Loucy (cell line): ENCODE measurements at regions not wholly inside any gene's neighbourhood (a gene's known extent, or its start where the extent isn't known, plus 50 kb on each side); places are given as distances from the start of the nearest gene placed in this dataset.
"Not testable (repeated sequence)": the region's sequence is repeated elsewhere in the genome, so short reads cannot be mapped to it uniquely, and the experiment has no call there.

ENCODE experiments used
- H2AFZ ChIP-seq: fragments of 200-600 bp; sonication (generic); 2 replicates; pipeline ENCODE4 v1.6.0; 2016; ENCODE audit warnings: antibody characterized with exemption, mild to moderate bottlenecking, low read length, moderate library complexity
- H3F3A ChIP-seq: fragments of 200-600 bp; 2 replicates; pipeline ENCODE4 v1.6.0; 2016; ENCODE audit warnings: antibody characterized with exemption, low read depth, mild to moderate bottlenecking
- H3K27me3 ChIP-seq: fragments of 200-600 bp; sonication (generic); 2 replicates; pipeline ENCODE4 v1.6.1; 2014; ENCODE audit warnings: low read length, mild to moderate bottlenecking; ENCODE audit not compliant: insufficient read depth, poor library complexity, severe bottlenecking
- H3K36me3 ChIP-seq: fragments of 200-600 bp; sonication (generic); 2 replicates; pipeline ENCODE4 v1.6.1; 2016; ENCODE audit warnings: low read length; ENCODE audit not compliant: insufficient read depth
- H3K4me1 ChIP-seq: fragments of 200-600 bp; sonication (generic); 2 replicates; pipeline ENCODE4 v1.5.1; 2014; ENCODE audit warnings: low read length, mild to moderate bottlenecking; ENCODE audit not compliant: insufficient read depth, poor library complexity, severe bottlenecking
- H3K4me2 ChIP-seq: fragments of 200-600 bp; sonication (generic); 2 replicates; pipeline ENCODE4 v1.6.0; 2014; ENCODE audit warnings: antibody characterized with exemption, low read length, low read depth, mild to moderate bottlenecking; ENCODE audit not compliant: poor library complexity, severe bottlenecking
- H3K4me3 ChIP-seq: fragments of 200-600 bp; sonication (generic); 2 replicates; pipeline ENCODE4 v1.5.1; 2014; ENCODE audit warnings: low read length, mild to moderate bottlenecking, mixed read lengths; ENCODE audit not compliant: poor library complexity, severe bottlenecking
- H3K79me2 ChIP-seq: fragments of 200-600 bp; sonication (generic); 2 replicates; pipeline ENCODE4 v1.6.1; 2014; ENCODE audit warnings: low read length; ENCODE audit not compliant: insufficient read depth
- H3K9ac ChIP-seq: fragments of 200-600 bp; sonication (generic); 2 replicates; pipeline ENCODE4 v1.6.0; 2014; ENCODE audit warnings: mild to moderate bottlenecking, low read depth, low read length, moderate library complexity; ENCODE audit not compliant: poor library complexity, severe bottlenecking
- H3K9me2 ChIP-seq: fragments of 200-600 bp; sonication (generic); replicated peaks from 2 replicates; pipeline ENCODE4 v1.6.1; 2016; ENCODE audit warnings: low read depth, low read length, mixed read lengths
- H3K9me3 ChIP-seq: fragments of 200-600 bp; sonication (generic); 2 replicates; pipeline ENCODE4 v1.6.1; 2014; ENCODE audit warnings: mild to moderate bottlenecking, antibody characterized with exemption, low read length, low read depth; ENCODE audit not compliant: insufficient read depth
- H4K20me1 ChIP-seq: fragments of 200-600 bp; sonication (generic); 2 replicates; pipeline ENCODE4 v1.6.0; 2014; ENCODE audit warnings: antibody characterized with exemption, low read length, mild to moderate bottlenecking; ENCODE audit not compliant: insufficient read depth, poor library complexity, severe bottlenecking
- CTCF ChIP-seq: fragments of 200-600 bp; sonication (generic); conservative IDR thresholded peaks from 2 replicates; pipeline ENCODE4 v1.5.1; 2014; ENCODE audit warnings: mild to moderate bottlenecking, antibody characterized with exemption, low read length
- EZH2phosphoT487 ChIP-seq: fragments of 200-600 bp; IDR thresholded peaks from 2 replicates; pipeline ENCODE4 v1.6.1; 2018; ENCODE audit warnings: antibody characterized with exemption, mild to moderate bottlenecking, moderate library complexity, borderline replicate concordance

- no peak for TF ChIP-seq CTCF
- no peak for TF ChIP-seq EZH2phosphoT487
- Histone ChIP-seq H3K4me2 (no peak overlapping the region), H3K36me3 (no peaks in the 10 kb centered on the region), H3K79me2 (no peaks in the 10 kb centered on the region), H3K9me2 (no peaks in the 10 kb centered on the region), H3K9ac (no peak overlapping the region), H3K9me3 (no peaks in the 10 kb centered on the region), H3K4me3 (no peak overlapping the region), H2AFZ (no peak overlapping the region), H4K20me1 (no peaks in the 10 kb centered on the region), H3K4me1 (no peaks in the 10 kb centered on the region), H3K27me3 (no peaks in the 10 kb centered on the region), H3F3A (no peaks in the 10 kb centered on the region)
Measured at GRCh38 chr7:93690021-93690420, 115.5 kb upstream of the CALCR start.

- H3K9me2 ChIP-seq = no peaks in the 10 kb centered on the region
- H2AFZ ChIP-seq = no peak overlapping the region
- no peak for TF ChIP-seq CTCF
- TF ChIP-seq EZH2phosphoT487 = no peak
- no peak overlapping the region for H3K9ac ChIP-seq
- no peaks in the 10 kb centered on the region for H3F3A ChIP-seq
- H3K4me1 ChIP-seq = no peaks in the 10 kb centered on the region
- no peaks in the 10 kb centered on the region for H3K27me3 ChIP-seq
- H3K36me3 ChIP-seq = no peaks in the 10 kb centered on the region
- no peak overlapping the region for H3K4me3 ChIP-seq
- H3K79me2 ChIP-seq = no peaks in the 10 kb centered on the region
- no peaks in the 10 kb centered on the region for H4K20me1 ChIP-seq
- H3K9me3 ChIP-seq = no peaks in the 10 kb centered on the region
- H3K4me2 ChIP-seq = no peak overlapping the region
Measured at GRCh38 chr7:93678185-93678584, 103.7 kb upstream of the CALCR start.

- Histone ChIP-seq H3K36me3 (no peaks in the 10 kb centered on the region), H3K4me2 (no peak overlapping the region), H3K9me2 (no peaks in the 10 kb centered on the region), H2AFZ (no peak overlapping the region), H3K9ac (no peak overlapping the region), H3F3A (no peaks in the 10 kb centered on the region), H3K79me2 (no peaks in the 10 kb centered on the region), H3K4me1 (no peaks in the 10 kb centered on the region), H4K20me1 (no peaks in the 10 kb centered on the region), H3K27me3 (no peaks in the 10 kb centered on the region), H3K9me3 (no peaks in the 10 kb centered on the region), H3K4me3 (no peak overlapping the region)
- no peak for TF ChIP-seq CTCF
- TF ChIP-seq EZH2phosphoT487 = no peak
Measured at GRCh38 chr7:93663561-93664299, 89.2 kb upstream of the CALCR start.

- not testable (repeated sequence) for H2AFZ ChIP-seq, H3K4me2 ChIP-seq, H3K9me2 ChIP-seq, H3K27me3 ChIP-seq, H3K4me3 ChIP-seq, H3K9ac ChIP-seq, H3K4me1 ChIP-seq, H3K79me2 ChIP-seq, H3F3A ChIP-seq, H4K20me1 ChIP-seq, H3K36me3 ChIP-seq, H3K9me3 ChIP-seq
Measured at GRCh38 chr7:93658163-93658562, 83.6 kb upstream of the CALCR start.
